Lower lobe of right lung (tissue), 2 donors: ENCODE measurements at regions not wholly inside any gene's neighbourhood (a gene's known extent, or its start where the extent isn't known, plus 50 kb on each side); places are given as distances from the start of the nearest gene placed in this dataset.

Source experiments
- ATAC-seq, 2 donors: fragments of 200-7000 bp; cut with Tn5 transposase; one replicate each; pipeline ENCODE4 v1.9.1; 2020 to 2022; ENCODE audit warnings: mild to moderate bottlenecking in 2 of 2, moderate library complexity in 2 of 2
- DNase-seq: peaks from one replicate; pipeline ENCODE4 v3.0.0-alpha.2; 2020
- H3K27ac ChIP-seq: fragments of 200-600 bp; one replicate; pipeline ENCODE4 v1.8.0; 2022
- H3K27me3 ChIP-seq: fragments of 200-600 bp; one replicate; pipeline ENCODE4 v1.8.0; 2022; ENCODE audit warnings: low read depth
- H3K36me3 ChIP-seq: fragments of 200-600 bp; one replicate; pipeline ENCODE4 v1.8.0; 2022; ENCODE audit warnings: mild to moderate bottlenecking
- H3K4me1 ChIP-seq: fragments of 200-600 bp; one replicate; pipeline ENCODE4 v1.8.0; 2022
- H3K4me3 ChIP-seq: fragments of 200-600 bp; one replicate; pipeline ENCODE4 v1.8.0; 2022; ENCODE audit warnings: mild to moderate bottlenecking
- H3K9me3 ChIP-seq: fragments of 200-600 bp; one replicate; pipeline ENCODE4 v1.8.0; 2022
- intact Hi-C: fragments of 100-400 bp; cut with DNase I; formaldehyde crosslinking; loops from one replicate; pipeline ENCODE4 v1.11.0; 2022
- TF ChIP-seq, protein P1 (sequence below): fragments of 200-600 bp; IDR thresholded peaks from one replicate; pipeline ENCODE4 v1.8.0; 2022; ENCODE audit warnings: antibody characterized with exemption, mild to moderate bottlenecking
- donor health status: DM: no; HTN: yes; CAD: no; lungs with severe emphysema.

DNA sequence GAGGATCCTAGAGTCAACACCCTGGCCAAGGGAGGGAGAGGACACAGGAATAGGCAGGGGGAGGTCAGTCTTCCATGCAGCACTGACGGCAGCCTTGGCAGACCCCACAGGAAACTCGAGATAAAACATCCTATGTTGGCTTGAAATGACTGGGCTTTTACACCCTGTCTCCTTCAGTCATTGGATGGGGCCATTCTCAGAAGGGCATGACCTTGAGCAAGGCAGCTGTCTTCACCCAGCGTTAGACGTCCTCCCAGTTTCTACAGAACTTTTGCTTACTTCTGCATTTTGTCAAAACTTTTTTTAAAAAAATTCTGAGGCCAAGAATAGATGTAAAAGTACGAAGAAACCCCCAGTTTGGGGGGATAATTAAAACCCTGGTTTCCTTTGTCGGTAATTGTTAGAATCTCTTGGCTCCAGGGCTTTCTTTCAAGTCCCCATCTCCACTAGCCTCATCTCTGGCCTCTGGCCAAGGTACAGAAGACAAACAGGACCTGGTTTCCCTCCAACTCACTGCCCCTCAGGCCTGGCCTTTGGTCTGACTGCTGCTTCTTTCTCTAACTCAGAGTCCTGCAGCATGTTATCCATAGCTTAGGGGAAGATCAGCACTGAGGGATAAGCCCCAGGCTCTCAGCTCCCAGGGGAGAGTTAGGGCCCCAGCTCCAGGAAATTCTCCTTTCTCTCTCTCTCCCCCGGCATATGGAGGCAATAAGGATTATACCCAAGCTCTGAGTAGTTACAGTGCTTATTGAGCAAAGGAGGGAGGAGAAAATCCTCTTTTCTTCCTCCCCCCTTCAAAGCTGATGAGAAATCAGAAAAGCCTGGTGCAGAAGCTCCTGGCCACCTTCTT lies 51.6 kb upstream of the KCND3 start:
- intact Hi-C loops, result no loop called here
- H3K9me3 ChIP-seq, result no peaks in the 10 kb centered on the region
- H3K27ac ChIP-seq, result no peak overlapping the region
- no peaks in the 10 kb centered on the region for H3K27me3 ChIP-seq
- TF ChIP-seq, protein P1, sequence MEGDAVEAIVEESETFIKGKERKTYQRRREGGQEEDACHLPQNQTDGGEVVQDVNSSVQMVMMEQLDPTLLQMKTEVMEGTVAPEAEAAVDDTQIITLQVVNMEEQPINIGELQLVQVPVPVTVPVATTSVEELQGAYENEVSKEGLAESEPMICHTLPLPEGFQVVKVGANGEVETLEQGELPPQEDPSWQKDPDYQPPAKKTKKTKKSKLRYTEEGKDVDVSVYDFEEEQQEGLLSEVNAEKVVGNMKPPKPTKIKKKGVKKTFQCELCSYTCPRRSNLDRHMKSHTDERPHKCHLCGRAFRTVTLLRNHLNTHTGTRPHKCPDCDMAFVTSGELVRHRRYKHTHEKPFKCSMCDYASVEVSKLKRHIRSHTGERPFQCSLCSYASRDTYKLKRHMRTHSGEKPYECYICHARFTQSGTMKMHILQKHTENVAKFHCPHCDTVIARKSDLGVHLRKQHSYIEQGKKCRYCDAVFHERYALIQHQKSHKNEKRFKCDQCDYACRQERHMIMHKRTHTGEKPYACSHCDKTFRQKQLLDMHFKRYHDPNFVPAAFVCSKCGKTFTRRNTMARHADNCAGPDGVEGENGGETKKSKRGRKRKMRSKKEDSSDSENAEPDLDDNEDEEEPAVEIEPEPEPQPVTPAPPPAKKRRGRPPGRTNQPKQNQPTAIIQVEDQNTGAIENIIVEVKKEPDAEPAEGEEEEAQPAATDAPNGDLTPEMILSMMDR, result no peak
- no peaks in the 10 kb centered on the region for H3K36me3 ChIP-seq
- H3K4me3 ChIP-seq, result no peak overlapping the region
- DNase-seq, result no peak
- H3K4me1 ChIP-seq, result no peaks in the 10 kb centered on the region
- no peak for ATAC-seq

DNA sequence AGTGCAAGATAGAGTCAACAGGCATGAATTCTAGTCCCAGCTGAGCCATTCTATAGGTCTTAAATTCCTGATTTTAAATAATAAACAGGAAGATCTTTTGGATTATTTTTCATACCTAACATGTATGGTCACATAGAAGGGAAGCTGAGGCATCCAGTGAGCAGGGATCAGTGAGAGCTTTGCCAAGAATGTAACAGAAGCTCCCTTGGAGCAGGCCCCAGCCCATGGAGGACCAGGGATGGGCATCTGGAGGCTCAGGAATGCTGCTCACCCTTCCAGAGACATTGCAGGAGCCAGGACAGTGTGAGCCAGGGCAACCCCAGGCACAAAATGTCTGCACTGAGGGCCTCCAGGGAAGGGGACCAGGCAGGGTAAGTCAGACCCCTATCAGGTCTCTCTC lies 54.4 kb upstream of the KCND3 start:
- no peaks in the 10 kb centered on the region for H3K4me1 ChIP-seq
- no peaks in the 10 kb centered on the region for H3K9me3 ChIP-seq
- H3K4me3 ChIP-seq, result no peak overlapping the region
- DNase-seq, result no peak
- no peaks in the 10 kb centered on the region for H3K36me3 ChIP-seq
- no peaks in the 10 kb centered on the region for H3K27me3 ChIP-seq
- ATAC-seq, result no peak
- H3K27ac ChIP-seq, result no peak overlapping the region
- intact Hi-C loops, result no loop called here
- TF ChIP-seq, protein P1, result no peak

DNA sequence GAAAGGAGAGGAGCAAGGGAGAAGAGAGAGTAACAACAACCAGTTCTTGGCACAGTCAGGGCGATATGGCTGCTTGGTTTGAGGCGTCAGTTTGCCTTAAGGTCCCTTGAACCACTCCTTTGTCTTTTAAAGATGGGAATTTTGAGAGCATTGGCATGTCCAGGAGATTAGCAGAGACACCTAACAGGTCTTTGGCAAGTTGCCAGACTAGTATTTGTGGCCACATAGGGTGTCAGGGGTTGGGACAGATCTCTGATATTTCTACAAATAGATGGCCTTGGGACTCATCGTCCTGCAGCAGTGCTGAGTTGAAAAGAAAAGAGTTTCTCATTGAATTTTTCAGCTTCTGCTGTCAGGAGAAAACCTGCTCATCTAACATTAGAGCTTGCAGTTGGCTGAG lies 55.3 kb upstream of the KCND3 start:
- H3K4me1 ChIP-seq, result no peaks in the 10 kb centered on the region
- ATAC-seq (no peak), DNase-seq (no peak)
- no peaks in the 10 kb centered on the region for H3K36me3 ChIP-seq
- no peaks in the 10 kb centered on the region for H3K9me3 ChIP-seq
- no peaks in the 10 kb centered on the region for H3K27me3 ChIP-seq
- TF ChIP-seq, protein P1, result no peak
- no peak overlapping the region for H3K27ac ChIP-seq
- intact Hi-C loops, result no loop called here
- H3K4me3 ChIP-seq, result no peak overlapping the region

DNA sequence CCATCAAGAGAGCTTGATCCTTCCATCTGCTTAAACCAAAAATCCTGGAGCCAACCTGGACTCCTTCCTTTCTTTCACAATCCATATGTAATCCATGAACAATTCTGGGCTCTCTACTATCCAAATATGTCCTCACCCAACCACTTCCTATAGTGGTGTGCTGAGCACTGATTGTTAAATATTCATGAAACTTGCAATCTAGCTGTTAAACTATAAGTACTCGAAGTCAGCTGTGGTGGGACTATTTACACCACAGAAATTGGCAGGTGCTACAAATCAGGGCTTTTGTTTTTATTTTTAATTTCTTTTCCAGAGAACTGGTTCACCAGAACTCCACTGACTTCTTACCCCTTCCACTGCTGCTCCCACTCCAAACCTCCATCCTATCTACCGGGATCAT lies 57.2 kb upstream of the KCND3 start:
- no peak overlapping the region for H3K27ac ChIP-seq
- DNase-seq (no peak), ATAC-seq (no peak)
- intact Hi-C loops, result no loop called here
- H3K27me3 ChIP-seq, result no peaks in the 10 kb centered on the region
- no peak overlapping the region for H3K4me3 ChIP-seq
- H3K9me3 ChIP-seq, result no peaks in the 10 kb centered on the region
- H3K36me3 ChIP-seq, result no peaks in the 10 kb centered on the region
- TF ChIP-seq, protein P1, result no peak
- H3K4me1 ChIP-seq, result no peaks in the 10 kb centered on the region

DNA sequence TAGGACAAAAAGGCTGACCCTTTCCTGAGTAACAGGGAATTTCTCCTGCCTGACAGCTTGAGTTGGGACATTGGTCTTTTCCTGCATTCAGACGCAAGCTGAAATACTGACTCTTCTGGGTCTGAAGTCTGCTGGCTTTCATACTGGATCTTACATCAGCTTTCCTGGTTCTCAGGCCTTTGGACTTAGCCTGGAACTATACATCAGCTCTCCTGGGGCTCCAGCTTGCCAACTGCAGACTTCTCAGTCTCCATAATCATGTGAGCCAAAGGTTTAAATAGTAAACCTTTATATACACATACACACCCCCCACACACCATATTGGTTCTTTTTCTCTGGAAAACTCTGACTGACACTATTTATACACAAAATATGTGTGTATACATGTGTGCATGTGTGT lies 59.0 kb upstream of the KCND3 start:
- no peaks in the 10 kb centered on the region for H3K9me3 ChIP-seq
- intact Hi-C loops, result no loop called here
- H3K4me3 ChIP-seq, result no peak overlapping the region
- DNase-seq (no peak), ATAC-seq (no peak)
- H3K4me1 ChIP-seq, result no peaks in the 10 kb centered on the region
- H3K27me3 ChIP-seq, result no peaks in the 10 kb centered on the region
- H3K27ac ChIP-seq, result no peak overlapping the region
- no peaks in the 10 kb centered on the region for H3K36me3 ChIP-seq
- TF ChIP-seq, protein P1, result no peak
